ENCODE measurements at regions not wholly inside any gene's neighbourhood (a gene's known extent, or its start where the extent isn't known, plus 50 kb on each side); places are given as distances from the start of the nearest gene placed in this dataset.

DNA sequence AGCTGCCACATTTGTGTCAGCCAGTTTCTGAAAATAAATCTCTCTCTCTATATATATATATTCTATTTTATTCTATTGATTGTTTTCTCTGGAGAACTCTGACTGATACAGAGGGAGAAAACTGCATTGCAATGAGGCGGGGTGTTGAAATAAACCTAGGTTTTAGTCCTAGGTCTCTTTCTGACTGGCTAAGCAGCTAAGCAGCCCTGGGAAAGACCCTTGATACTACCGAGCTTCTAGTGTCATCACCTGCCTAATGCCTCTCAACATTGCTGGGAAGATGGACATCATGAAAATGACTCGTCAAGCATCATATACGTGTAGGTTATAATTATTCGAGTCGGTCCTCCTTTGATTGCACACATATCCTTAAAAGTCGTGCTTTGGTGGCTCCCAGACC lies 166.5 kb upstream of the IL12B start:
- TF ChIP-seq IRF2 (CRISPR knock-in tag; IDR thresholded peaks at IDR 0.05) (no peak), FOXK1 (CRISPR knock-in tag; IDR thresholded peaks at IDR 0.05; ENCODE audit: borderline replicate concordance) (no peak), FOXP1 (CRISPR knock-in tag; IDR thresholded peaks at IDR 0.05) (no peak), ZFP36 (IDR thresholded peaks at IDR 0.05; ENCODE audit: low read depth, low read length, partially characterized antibody) (no peak), SMARCA4 (IDR thresholded peaks at IDR 0.05) (no peak)
- TF ChIP-seq, protein P1, sequence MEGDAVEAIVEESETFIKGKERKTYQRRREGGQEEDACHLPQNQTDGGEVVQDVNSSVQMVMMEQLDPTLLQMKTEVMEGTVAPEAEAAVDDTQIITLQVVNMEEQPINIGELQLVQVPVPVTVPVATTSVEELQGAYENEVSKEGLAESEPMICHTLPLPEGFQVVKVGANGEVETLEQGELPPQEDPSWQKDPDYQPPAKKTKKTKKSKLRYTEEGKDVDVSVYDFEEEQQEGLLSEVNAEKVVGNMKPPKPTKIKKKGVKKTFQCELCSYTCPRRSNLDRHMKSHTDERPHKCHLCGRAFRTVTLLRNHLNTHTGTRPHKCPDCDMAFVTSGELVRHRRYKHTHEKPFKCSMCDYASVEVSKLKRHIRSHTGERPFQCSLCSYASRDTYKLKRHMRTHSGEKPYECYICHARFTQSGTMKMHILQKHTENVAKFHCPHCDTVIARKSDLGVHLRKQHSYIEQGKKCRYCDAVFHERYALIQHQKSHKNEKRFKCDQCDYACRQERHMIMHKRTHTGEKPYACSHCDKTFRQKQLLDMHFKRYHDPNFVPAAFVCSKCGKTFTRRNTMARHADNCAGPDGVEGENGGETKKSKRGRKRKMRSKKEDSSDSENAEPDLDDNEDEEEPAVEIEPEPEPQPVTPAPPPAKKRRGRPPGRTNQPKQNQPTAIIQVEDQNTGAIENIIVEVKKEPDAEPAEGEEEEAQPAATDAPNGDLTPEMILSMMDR (IDR thresholded peaks at IDR 0.05 in 2 of 3, conservative IDR thresholded peaks at IDR 0.05 in 1 of 3; ENCODE audit: insufficient read depth in 2 of 3, low read depth in 1 of 3, low read length in 3 of 3): no peak
- TF ChIP-seq, protein P2, sequence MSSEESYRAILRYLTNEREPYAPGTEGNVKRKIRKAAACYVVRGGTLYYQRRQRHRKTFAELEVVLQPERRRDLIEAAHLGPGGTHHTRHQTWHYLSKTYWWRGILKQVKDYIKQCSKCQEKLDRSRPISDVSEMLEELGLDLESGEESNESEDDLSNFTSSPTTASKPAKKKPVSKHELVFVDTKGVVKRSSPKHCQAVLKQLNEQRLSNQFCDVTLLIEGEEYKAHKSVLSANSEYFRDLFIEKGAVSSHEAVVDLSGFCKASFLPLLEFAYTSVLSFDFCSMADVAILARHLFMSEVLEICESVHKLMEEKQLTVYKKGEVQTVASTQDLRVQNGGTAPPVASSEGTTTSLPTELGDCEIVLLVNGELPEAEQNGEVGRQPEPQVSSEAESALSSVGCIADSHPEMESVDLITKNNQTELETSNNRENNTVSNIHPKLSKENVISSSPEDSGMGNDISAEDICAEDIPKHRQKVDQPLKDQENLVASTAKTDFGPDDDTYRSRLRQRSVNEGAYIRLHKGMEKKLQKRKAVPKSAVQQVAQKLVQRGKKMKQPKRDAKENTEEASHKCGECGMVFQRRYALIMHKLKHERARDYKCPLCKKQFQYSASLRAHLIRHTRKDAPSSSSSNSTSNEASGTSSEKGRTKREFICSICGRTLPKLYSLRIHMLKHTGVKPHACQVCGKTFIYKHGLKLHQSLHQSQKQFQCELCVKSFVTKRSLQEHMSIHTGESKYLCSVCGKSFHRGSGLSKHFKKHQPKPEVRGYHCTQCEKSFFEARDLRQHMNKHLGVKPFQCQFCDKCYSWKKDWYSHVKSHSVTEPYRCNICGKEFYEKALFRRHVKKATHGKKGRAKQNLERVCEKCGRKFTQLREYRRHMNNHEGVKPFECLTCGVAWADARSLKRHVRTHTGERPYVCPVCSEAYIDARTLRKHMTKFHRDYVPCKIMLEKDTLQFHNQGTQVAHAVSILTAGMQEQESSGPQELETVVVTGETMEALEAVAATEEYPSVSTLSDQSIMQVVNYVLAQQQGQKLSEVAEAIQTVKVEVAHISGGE (CRISPR knock-in tag; IDR thresholded peaks at IDR 0.05): no peak
- TF ChIP-seq, protein P3, sequence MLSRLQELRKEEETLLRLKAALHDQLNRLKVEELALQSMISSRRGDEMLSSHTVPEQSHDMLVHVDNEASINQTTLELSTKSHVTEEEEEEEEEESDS (CRISPR knock-in tag; IDR thresholded peaks at IDR 0.05): no peak
